A549 (cell line): ENCODE measurements at regions not wholly inside any gene's neighbourhood (a gene's known extent, or its start where the extent isn't known, plus 50 kb on each side); places are given as distances from the start of the nearest gene placed in this dataset.

Experiments used
- CTCF ChIP-seq: fragments of >200 bp; sonication (Bioruptor Twin); formaldehyde crosslinking; IDR thresholded peaks from 3 replicates; pipeline ENCODE4 v1.5.1; 2016
- TFCP2L1 ChIP-seq: fragments of 250-450 bp; sonication (Bioruptor Pico); IDR thresholded peaks from 2 replicates; pipeline ENCODE4 v1.5.0; 2021; ENCODE audit warnings: mild to moderate bottlenecking
- TF ChIP-seq, protein P1 (sequence below): fragments of 250-450 bp; sonication (Bioruptor Pico); IDR thresholded peaks from 2 replicates; pipeline ENCODE4 v1.5.0; 2021; ENCODE audit warnings: mild to moderate bottlenecking, moderate library complexity, borderline replicate concordance

- TF ChIP-seq TFCP2L1 (CRISPR knock-in tag) (no peak), CTCF (no peak)
- TF ChIP-seq, protein P1, sequence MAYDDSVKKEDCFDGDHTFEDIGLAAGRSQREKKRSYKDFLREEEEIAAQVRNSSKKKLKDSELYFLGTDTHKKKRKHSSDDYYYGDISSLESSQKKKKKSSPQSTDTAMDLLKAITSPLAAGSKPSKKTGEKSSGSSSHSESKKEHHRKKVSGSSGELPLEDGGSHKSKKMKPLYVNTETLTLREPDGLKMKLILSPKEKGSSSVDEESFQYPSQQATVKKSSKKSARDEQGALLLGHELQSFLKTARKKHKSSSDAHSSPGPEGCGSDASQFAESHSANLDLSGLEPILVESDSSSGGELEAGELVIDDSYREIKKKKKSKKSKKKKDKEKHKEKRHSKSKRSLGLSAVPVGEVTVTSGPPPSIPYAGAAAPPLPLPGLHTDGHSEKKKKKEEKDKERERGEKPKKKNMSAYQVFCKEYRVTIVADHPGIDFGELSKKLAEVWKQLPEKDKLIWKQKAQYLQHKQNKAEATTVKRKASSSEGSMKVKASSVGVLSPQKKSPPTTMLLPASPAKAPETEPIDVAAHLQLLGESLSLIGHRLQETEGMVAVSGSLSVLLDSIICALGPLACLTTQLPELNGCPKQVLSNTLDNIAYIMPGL = no peak
These were observed 368.9 kb upstream of the C16orf82 start for GRCh38 chr16:26697807-26698206.
